GM13977 (cell line): ENCODE measurements at regions not wholly inside any gene's neighbourhood (a gene's known extent, or its start where the extent isn't known, plus 50 kb on each side); places are given as distances from the start of the nearest gene placed in this dataset.

ENCODE experiments used
- DNase-seq: peaks from one replicate; pipeline ENCODE4 v3.0.0; 2012; ENCODE audit warnings: low spot score
- CTCF ChIP-seq: IDR thresholded peaks from 2 replicates; pipeline ENCODE4 v1.5.1; 2012; ENCODE audit warnings: mild to moderate bottlenecking, control low read depth; ENCODE audit not compliant: insufficient read depth; ENCODE audit errors: extremely low read depth, missing control alignments
- in situ Hi-C: fragments of 300-500 bp; cut with MboI; formaldehyde crosslinking; loops from one replicate; pipeline ENCODE4 v1.12.0; 2022; ENCODE audit warnings: low sequenced_read_pairs, low pct_unique_long_range_greater_than_20kb, mixed read lengths, inconsistent platforms; ENCODE audit not compliant: unreplicated experiment

GRCh38 chr6:10073341-10073740 is 341.5 kb downstream of the TFAP2A start:
- DNase-seq, result no peak
- no peak for TF ChIP-seq CTCF
- in situ Hi-C loops, result no loop called here

GRCh38 chr6:10071631-10072220 is 343.1 kb downstream of the TFAP2A start:
- no peak for TF ChIP-seq CTCF
- no peak for DNase-seq
- in situ Hi-C loops, result no loop called here

- in situ Hi-C loops, result no loop called here
- DNase-seq, result no peak
- no peak for TF ChIP-seq CTCF
These were observed 354.9 kb downstream of the TFAP2A start for GRCh38 chr6:10060004-10060403.

GRCh38 chr6:10054672-10055071 is 360.2 kb downstream of the TFAP2A start:
- TF ChIP-seq CTCF, result no peak
- no peak for DNase-seq
- in situ Hi-C loops, result no loop called here

GRCh38 chr6:10051283-10051682 is 363.6 kb downstream of the TFAP2A start:
- no peak for DNase-seq
- in situ Hi-C loops, result no loop called here
- no peak for TF ChIP-seq CTCF

- no peak for DNase-seq
- in situ Hi-C loops, result no loop called here
- TF ChIP-seq CTCF, result no peak
These were observed 366.2 kb downstream of the TFAP2A start for GRCh38 chr6:10048370-10049297.
